ENCODE measurements at regions not wholly inside any gene's neighbourhood (a gene's known extent, or its start where the extent isn't known, plus 50 kb on each side); places are given as distances from the start of the nearest gene placed in this dataset.

GRCh38 chr2:223510713-223511112 lies 91.4 kb downstream of the SCG2 start:
- Histone ChIP-seq H3K36me3 (no peaks in the 10 kb centered on the region), H3K27me3 (no peaks in the 10 kb centered on the region), H3K27ac (no peak overlapping the region), H3K9me3 (no peaks in the 10 kb centered on the region), H3K4me1 (no peaks in the 10 kb centered on the region), H3K4me3 (no peak overlapping the region)
- DNase-seq: no peak
- TF ChIP-seq POLR2A (IDR thresholded peaks at IDR 0.05): no peak
- no peak for TF ChIP-seq CTCF (IDR thresholded peaks at IDR 0.05)

GRCh38 chr2:223511168-223511567 lies 91.0 kb downstream of the SCG2 start:
- H3K9me3 ChIP-seq: no peaks in the 10 kb centered on the region
- H3K36me3 ChIP-seq: no peaks in the 10 kb centered on the region
- no peak overlapping the region for H3K27ac ChIP-seq
- no peak overlapping the region for H3K4me3 ChIP-seq
- TF ChIP-seq CTCF (IDR thresholded peaks at IDR 0.05): no peak
- TF ChIP-seq POLR2A (IDR thresholded peaks at IDR 0.05): no peak
- DNase-seq: no peak
- H3K4me1 ChIP-seq: no peaks in the 10 kb centered on the region
- no peaks in the 10 kb centered on the region for H3K27me3 ChIP-seq

- no peaks in the 10 kb centered on the region for H3K27me3 ChIP-seq
- no peaks in the 10 kb centered on the region for H3K9me3 ChIP-seq
- TF ChIP-seq CTCF (IDR thresholded peaks at IDR 0.05) (no peak), POLR2A (IDR thresholded peaks at IDR 0.05) (no peak)
- no peak for DNase-seq
- H3K4me1 ChIP-seq: no peaks in the 10 kb centered on the region
- H3K27ac ChIP-seq: no peak overlapping the region
- H3K36me3 ChIP-seq: no peaks in the 10 kb centered on the region
- H3K4me3 ChIP-seq: no peak overlapping the region
Observed at GRCh38 chr2:223513771-223514455, 88.2 kb downstream of the SCG2 start.

- TF ChIP-seq POLR2A (IDR thresholded peaks at IDR 0.05) (no peak), CTCF (IDR thresholded peaks at IDR 0.05) (no peak)
- no peaks in the 10 kb centered on the region for H3K27me3 ChIP-seq
- H3K27ac ChIP-seq: no peak overlapping the region
- no peak for DNase-seq
- H3K4me1 ChIP-seq: no peaks in the 10 kb centered on the region
- H3K36me3 ChIP-seq: no peaks in the 10 kb centered on the region
- H3K4me3 ChIP-seq: no peak overlapping the region
- H3K9me3 ChIP-seq: no peaks in the 10 kb centered on the region
Observed at GRCh38 chr2:223519471-223519870, 82.7 kb downstream of the SCG2 start.

GRCh38 chr2:223522796-223523195 lies 79.4 kb downstream of the SCG2 start:
- H3K27ac ChIP-seq: no peak overlapping the region
- no peaks in the 10 kb centered on the region for H3K27me3 ChIP-seq
- TF ChIP-seq POLR2A (IDR thresholded peaks at IDR 0.05) (no peak), CTCF (IDR thresholded peaks at IDR 0.05) (no peak)
- H3K36me3 ChIP-seq: no peaks in the 10 kb centered on the region
- no peaks in the 10 kb centered on the region for H3K4me1 ChIP-seq
- no peak for DNase-seq
- H3K4me3 ChIP-seq: no peak overlapping the region
- H3K9me3 ChIP-seq: no peaks in the 10 kb centered on the region

GRCh38 chr2:223523551-223524001 lies 78.6 kb downstream of the SCG2 start:
- Histone ChIP-seq H3K27ac (no peak overlapping the region), H3K27me3 (no peaks in the 10 kb centered on the region), H3K36me3 (no peaks in the 10 kb centered on the region), H3K9me3 (no peaks in the 10 kb centered on the region), H3K4me3 (no peak overlapping the region), H3K4me1 (no peaks in the 10 kb centered on the region)
- DNase-seq: no peak
- TF ChIP-seq POLR2A (IDR thresholded peaks at IDR 0.05) (no peak), CTCF (IDR thresholded peaks at IDR 0.05) (no peak)
